HG03039 (cell line): ENCODE measurements at regions not wholly inside any gene's neighbourhood (a gene's known extent, or its start where the extent isn't known, plus 50 kb on each side); places are given as distances from the start of the nearest gene placed in this dataset.
"Not testable (repeated sequence)": the region's sequence is repeated elsewhere in the genome, so short reads cannot be mapped to it uniquely, and the experiment has no call there.

ENCODE experiments used
- ATAC-seq: cut with Tn5 transposase; IDR thresholded peaks from one replicate; pipeline ENCODE4 v1.9.1; 2021; ENCODE audit warnings: mild to moderate bottlenecking, moderate library complexity; ENCODE audit not compliant: unreplicated experiment

DNA sequence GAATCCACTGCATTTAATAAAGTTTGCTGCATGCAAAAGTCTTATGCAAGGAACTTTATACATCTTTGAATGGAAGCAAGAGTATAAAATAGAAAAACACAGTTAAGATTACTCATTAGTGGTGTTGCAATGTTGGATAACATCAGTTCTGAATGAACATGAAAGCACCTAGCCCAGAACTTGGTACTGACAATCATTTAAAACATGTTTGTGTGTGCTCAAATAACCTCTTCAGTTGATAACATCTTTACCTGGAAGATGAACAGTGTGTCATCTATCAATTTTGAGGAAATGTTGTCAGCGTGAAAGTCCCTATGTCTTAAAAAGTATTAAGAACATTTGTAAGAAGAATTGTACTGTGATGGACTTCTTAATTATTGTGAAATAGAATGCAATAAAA lies 370.4 kb upstream of the GRAMD2B start:
- ATAC-seq: no peak

DNA sequence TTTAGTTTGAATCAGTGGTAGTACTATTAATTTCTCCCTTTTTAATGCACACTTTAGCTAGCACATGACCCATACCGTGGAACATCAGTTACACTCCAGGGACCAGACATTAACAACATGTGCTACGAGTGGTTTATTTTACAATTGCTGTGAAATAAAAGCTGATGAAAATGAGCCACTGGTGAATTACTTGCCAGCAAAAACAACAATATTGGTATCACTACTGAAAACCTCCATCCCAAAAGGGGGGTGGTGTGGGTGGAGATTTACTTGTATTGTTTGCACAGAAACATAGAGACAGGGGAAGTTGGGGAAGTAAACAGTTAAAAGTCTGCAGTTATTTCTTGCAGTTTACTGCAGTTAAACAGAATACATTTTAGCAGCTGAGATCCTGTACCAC lies 369.6 kb upstream of the GRAMD2B start:
- no peak for ATAC-seq

DNA sequence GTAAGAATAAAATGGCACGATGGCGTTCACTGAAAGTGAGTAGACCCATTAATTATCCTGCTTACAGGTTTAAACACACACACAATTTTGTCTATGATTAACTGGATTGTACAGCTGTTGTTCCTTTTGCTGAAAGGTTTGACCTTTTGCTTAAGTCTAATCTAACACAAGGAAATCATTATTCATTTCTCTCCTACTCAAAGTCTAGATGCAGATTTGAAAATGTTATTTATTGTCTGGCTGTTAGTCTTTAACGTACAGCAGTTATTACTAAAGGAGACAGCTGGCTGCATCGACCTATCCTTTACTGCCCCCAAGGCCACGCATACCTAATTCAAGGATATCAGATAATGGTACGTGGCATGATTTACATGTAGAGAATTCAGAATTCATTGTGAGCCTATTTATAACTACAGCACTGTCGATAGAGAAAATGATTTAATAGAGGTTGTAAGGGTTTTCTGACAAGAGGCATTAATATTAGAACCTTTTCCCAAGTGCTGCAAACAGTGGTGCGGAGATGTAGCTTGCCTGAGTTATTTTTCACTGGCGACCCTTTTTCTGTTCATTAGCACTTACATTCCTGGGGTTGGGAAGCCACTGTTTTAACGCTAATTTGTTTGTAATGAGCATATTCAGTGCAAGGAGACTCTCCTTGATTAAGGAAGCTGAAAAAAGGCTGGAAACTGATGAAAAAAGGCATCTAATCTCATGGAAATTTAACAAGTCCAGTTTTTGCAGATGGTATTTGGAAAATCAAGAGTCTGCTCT lies 368.4 kb upstream of the GRAMD2B start:
- ATAC-seq: no peak

DNA sequence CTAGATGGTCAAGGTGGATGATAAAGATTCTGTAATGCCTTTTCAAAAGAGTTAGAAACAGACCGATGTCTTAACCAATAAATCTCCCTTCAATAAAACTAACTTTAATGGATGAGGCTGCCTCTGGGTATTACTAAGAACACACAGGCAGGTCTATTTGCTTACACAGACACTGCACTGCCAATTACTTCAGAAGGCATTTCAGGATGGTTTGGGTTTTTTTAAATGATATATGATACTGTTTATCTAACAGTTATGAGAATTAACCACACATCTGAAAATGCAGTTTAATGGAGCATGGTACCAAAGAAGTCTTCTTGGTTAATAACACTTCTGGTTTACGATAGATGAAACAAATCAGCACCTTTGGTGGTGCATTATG lies 367.9 kb upstream of the GRAMD2B start:
- no peak for ATAC-seq

DNA sequence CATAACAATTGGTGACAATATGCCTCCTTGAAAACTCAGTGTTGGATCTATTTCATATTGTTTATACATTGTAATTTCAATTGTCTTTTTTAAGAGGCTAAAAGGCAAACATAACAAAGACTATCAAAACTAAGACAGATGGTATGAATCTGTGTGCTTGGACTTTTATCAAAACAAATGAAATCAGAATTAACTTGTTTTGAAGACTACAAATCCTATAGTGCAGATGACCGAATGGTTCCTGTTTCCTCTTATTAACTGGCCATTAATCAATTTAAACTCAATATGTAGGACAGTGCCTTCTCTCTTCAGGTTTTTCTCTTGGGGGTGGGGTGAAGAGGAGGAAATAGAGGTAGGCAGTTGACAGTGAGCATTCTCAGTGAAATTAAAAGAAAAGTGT lies 366.9 kb upstream of the GRAMD2B start:
- no peak for ATAC-seq

DNA sequence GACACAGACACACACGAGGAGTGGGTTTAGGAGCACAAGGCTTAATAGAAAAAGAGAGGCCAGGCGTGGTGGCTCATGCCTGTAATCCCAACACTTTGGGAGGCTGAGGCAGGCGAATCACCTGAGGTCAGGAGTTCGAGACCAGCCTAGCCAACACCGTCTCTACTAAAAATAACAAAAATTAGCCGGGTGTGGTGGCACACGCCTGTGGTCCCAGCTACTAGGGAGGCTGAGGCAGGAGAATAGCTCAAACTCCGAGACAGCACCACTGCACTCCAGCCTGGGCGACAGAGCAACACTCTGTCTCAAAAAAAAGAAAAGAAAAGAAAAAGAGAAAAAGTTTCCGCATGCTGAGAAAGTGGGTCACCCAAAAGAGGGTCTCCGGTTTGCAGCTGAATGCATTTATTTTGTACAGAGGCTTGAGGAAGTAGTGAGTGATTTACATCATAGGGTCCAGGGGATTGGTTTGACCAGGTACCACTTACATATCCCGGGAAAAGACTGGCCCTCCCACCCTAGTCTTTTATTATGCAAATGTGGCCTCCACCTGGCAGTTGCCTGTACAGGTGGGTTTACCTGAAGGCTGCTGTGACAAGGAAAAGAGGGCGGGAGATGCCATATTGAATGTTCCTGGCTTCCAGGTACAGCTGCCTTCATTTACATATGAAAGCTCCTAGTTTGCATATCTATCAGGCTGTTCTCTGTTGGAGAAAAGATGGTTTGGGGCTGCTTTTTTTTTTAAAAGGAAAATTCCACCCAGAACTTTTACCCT lies 366.2 kb upstream of the GRAMD2B start:
- ATAC-seq: no peak

DNA sequence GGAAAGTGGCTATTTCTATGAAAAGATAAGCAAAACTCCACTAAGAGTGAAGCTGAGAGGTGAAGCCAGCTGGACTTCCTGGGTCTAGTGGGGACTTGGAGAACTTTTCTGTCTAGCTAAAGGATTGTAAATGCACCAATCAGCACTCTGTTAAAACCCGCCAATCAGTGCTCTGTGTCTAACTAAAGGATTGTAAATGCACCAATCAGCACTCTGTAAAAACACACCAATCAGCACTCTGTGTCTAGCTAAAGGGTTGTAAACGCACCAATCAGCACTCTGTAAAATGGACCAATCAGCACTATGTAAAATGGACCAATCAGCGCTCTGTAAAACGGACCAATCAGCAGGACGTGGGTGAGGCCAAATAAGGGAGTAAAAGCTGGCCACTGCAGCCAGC lies 364.8 kb upstream of the GRAMD2B start:
- not testable (repeated sequence) for ATAC-seq

DNA sequence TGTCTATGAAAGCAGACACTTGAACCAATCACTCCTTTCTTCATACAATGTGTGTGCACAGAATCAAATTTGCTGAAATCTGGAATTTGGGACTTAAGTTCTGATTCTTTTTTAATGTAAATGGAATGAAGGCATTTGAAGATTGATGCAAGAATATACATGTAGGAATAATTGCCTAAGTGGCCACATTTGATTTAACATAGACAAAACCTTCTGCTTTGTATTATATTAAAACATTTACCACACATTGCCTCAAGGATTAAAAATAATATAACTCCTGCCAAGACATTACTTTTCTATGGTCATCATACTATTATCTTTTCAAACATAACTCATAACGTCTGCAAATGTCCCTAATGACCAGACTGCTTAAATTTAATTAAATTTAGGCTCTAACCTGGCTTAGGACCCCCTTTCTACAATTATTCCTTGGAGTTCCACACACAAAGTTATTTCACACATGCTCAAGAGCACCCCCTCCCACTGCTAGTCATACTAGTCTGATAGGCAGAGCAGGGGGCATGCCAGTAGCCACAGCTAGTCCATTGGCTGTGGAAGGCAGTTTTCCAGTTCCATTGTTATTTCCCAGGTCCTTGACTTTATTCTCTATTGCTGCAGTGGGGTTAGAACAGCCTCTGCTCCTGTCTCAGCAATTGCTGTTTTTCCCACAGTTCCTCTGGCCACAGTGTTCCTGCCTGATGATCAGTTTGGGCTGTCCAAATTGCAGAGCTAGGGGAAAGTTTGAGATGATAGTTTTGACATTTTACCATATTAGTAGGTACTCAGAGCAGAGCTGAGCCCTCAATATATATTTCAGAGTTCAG lies 360.6 kb upstream of the GRAMD2B start:
- no peak for ATAC-seq

DNA sequence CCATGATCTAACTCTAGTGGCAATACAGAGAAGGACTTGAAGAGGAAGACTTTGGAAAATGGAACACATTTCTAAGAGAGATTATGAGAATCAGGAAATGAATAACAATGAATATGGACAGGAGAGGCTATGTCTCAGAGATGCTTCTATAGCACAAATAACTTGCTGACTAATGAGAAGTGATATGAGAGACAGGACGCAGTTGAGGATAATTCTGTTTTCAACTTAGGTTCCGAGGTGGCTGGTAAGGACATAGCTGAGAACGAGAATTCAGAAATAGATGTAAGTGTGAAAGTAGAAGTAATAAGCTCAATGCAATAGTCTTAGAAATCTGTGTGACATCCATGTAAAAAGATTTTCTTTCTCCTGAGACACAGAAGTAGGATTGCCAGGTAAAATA lies 358.1 kb upstream of the GRAMD2B start:
- no peak for ATAC-seq

DNA sequence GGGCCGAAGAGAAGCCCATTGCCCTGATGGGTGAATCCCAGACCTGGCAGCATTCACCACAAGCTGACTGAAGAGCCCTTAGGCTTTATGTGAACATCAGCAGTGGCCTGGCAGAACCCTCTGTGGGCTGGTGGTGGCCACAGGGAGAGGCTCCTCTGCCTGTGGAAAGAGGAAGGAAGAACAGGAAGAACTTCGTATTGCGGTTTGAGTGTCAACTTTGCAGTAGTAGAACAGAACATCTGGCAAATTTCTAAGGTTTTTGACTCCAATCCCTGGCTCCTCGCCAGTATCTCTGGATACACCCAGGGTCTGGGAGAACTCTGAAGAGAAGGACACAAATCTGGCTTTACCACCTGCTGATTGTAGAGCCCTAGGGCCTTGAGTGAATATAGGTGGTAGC lies 356.4 kb upstream of the GRAMD2B start:
- ATAC-seq: no peak

DNA sequence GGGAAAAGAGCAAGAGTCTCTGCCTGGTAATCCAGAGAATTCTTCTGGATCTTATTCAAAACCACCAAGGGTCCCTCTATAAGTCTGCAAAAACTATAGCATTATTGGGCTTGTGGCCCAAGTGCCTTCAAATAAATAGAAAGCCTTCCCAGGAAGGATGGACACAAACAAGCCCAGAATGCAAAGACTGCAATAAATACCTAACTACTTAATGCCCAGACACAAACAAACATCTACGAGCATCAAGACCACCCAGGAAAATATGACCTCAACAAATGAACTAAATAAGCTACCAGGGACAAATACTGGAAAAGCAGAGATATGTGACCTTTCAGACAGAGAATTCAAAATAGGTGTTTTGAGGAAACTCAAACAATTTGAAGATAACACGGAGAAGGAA lies 355.8 kb upstream of the GRAMD2B start:
- ATAC-seq: no peak

DNA sequence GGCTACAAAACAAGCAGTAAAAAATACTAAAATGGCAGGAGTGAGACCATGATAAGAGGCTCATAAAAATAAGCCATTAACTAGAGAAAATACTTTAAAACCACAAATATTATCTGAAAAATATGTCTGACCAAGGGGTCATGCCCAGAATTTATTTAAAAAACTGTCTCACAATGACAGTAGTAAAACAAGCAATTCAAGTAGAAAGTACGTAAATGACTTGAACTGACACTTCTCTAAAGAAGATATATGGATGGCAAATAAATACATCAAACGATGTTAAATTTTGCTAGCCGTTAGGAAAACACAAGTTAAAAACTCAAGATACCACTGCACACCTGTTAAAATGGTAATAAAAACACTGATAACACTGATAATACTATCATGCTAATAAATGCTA lies 353.9 kb upstream of the GRAMD2B start:
- ATAC-seq: no peak

DNA sequence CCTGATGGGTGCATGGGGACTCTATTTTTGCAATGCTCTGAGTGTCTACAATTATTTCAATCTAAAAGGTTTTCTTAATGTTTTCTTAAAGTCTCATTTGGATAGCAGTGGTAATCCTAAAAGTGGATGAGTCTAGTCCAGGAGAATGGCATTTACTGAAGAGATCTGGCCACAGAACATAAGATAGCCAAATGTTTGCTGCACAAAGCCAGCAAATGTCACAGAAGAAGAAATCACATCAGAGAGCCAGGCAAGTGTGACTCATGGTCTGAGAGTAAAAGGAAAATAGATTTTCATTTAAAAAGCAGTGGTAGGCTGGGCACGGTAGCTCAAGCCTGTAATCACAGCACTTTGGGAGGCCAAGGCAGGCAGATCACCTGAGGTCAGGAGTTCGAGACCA lies 352.7 kb upstream of the GRAMD2B start:
- ATAC-seq: no peak

DNA sequence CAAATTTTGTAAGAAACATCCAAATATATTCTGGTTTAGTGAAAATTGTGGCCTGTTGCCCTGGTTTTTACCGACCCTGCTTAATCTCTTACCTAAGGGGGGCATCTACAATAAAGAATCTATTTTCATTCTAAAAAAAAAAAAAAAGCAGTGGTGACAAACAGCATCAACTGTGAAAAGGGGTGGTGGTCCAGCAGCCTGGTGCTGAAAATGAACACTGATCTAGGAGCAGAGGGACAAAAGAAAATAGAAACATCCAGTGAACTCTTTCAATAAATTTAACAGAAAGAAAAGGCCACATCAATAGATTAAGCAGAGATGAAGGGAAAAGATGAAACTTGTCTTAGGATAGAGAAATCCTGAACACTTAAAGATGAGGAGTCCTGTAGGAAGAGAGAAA lies 348.7 kb upstream of the GRAMD2B start:
- no peak for ATAC-seq

DNA sequence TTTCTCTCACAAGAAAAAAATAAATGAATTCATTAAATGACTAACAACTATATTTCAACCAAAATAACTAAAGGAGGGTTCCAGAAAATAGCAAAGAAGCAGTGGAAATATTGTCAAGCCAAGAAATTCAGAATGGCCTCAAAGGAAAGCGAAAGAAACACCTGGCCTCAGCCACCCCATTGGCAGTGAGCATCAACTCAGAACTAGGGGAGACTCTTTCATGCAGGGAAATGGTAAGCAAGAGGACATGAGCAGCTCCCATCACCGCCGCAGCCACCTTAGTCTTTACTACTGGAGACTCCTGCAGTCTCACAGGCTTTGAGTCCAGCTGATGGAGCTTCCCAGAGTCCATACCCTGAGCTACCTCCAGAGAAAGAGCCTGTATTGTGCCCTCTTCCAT lies 343.9 kb upstream of the GRAMD2B start:
- ATAC-seq: no peak

DNA sequence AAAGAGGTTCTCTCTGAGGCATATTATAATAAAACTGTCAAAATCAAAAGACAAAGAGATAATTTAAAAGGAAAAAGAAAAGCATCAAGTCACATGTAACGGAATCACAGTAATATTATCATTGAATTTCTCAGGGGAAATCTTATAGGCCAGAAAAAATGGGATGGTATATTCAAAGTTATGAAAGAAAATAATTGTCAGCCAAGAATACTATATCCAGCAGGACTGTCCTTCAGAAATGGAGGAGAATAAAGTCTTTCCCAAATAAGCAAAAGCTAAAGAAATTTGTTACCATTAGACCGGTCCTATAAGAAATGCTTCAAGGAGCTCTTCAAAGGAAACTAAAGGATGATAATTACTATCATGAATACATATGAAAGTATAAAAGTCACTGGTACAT lies 342.0 kb upstream of the GRAMD2B start:
- ATAC-seq: no peak

DNA sequence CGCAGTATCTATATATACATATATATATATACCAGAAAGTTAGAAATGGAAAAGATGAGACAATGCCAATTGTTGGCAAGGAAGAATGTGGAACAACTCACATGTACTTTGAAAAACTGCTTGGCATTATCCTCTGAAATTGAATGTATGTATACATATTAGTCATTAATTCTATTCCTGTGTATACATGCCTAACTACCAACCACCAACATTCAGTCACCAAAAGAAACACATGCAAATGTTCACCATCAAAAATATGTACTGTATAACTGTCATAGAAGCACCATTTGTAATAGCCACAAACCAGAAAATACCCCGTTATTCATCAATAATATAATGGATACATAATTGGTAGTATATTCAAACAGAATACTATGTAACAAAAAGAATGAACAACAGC lies 330.2 kb upstream of the GRAMD2B start:
- ATAC-seq: no peak

DNA sequence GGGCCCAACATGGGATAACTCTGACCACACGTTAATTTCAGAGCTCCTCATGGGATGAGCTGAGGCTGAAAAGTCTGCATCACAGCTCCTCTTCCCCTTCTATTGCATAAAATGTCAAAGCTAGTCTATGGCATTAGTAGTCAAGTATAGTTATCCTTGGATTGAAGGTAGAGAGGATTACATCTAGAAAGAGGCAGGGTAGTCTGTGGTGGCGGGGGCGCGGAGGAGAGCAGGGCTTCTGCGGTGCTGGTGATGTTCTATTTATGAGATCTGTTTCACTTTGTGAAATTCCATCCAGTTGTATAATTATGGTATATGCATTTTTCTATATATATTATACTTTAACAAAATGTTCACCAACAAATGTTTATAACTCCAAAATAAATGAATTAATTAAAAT lies 329.5 kb upstream of the GRAMD2B start:
- no peak for ATAC-seq

DNA sequence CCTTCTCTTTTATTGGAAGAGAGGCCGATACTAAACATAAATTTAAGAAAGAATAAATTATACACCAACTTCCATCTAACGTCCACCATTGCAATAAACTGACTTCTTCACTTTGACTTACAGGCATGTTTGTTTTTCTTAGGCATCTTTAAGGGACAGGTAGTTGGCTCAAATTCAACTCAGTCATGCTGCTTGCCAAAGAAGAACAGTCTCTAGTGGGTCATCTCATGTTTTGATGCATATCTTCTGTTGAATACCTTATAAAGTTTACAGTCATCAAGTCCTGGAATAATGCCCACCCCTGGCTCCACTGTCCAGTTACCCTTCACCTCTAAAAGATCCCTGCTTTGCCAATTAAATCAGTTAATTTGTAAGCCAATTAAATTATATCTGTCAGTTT lies 328.2 kb upstream of the GRAMD2B start:
- no peak for ATAC-seq

DNA sequence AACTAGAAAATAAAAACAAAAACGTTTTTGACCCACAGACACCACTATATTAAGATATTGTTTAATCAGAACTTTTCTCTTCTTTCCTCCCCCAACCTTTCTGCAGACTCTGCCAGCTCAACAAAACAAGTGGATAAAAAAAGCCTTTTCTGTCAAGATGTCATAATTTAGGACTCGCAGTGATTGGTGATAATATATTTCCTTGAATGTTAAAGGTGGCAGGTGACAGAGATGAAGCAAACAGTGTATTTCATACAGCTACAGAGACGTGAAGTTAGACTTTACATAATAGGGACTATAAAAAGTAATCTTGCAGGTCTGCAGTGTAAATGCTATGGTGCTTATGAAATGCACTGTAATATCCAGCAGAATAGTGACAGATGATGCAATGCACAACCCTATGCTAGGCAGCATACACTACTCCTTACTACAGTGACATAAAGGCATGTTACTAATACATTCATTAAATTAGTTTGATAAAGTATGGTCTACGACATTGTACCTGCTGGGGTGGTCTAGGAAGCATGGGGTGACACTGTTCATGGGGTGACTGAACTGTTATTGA lies 326.7 kb upstream of the GRAMD2B start:
- no peak for ATAC-seq

DNA sequence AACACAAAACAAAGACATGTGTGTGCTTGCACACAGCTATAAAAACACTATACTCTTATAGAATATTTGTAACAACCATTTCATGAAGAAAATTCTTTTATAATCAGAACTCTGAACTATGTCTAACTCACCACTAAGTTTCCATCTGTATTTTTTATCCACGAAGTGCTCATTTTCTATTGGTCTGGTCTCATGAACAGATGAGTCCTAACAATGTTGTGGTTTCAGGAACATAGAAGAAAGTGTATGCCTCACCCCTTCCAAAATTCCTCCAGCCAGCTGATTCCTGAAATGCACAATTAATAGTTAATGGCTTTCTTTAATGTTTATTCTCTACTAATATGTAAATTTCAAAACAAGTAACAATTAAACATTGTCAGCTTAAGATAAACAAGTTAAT lies 325.3 kb upstream of the GRAMD2B start:
- ATAC-seq: no peak
